GM08714 (cell line): ENCODE measurements at regions not wholly inside any gene's neighbourhood (a gene's known extent, or its start where the extent isn't known, plus 50 kb on each side); places are given as distances from the start of the nearest gene placed in this dataset.

Experiments
- H3K4me3 ChIP-seq: fragments of 200-500 bp; sonication (Bioruptor generic); 2 replicates; pipeline ENCODE4 v1.5.1; 2014; ENCODE audit warnings: mild to moderate bottlenecking, low read length, inconsistent platforms
- ZNF274 ChIP-seq: IDR thresholded peaks from 2 replicates; pipeline ENCODE4 v1.6.1; 2012; ENCODE audit warnings: mild to moderate bottlenecking, low read depth, low read length

DNA sequence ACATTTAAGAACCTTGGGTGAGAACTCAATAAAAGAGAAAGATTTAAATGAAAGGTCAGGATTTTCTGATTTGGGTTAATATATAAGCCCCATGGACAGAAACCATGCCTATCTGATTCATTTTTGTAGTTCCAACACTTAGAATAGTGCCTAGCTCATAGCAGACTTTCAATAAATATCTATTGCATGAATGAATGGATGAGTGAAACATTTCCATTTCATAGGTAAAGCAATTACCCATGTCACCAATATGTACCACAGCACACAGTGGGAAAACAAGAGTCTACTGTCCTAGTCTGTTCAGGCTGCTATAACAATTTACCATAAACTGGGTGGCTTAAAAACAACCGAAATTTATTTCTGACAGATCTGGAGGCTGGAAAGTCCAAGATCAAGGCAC lies 63.9 kb upstream of the PTPN13 start:
- TF ChIP-seq ZNF274 = no peak
- no peak overlapping the region for H3K4me3 ChIP-seq

DNA sequence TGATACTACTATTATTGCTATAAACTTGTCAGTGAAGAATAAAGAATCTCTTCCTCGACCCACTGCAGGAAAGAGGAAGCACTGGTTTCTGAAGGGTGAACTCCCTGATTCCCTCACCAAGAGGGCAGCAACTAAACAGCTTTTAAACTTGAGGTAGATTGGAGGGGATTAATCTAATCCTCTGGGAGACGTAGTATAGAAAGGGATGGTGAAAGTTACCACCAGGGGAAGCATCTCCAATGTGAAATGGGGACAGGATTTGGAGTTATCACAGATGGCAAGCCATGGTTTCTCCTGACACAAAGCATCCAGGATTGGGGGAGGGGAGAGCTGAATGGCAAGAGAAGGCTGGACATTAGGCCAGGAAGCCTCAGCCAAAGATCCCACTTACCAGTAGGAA lies 62.7 kb upstream of the PTPN13 start:
- no peak overlapping the region for H3K4me3 ChIP-seq
- TF ChIP-seq ZNF274 = no peak

DNA sequence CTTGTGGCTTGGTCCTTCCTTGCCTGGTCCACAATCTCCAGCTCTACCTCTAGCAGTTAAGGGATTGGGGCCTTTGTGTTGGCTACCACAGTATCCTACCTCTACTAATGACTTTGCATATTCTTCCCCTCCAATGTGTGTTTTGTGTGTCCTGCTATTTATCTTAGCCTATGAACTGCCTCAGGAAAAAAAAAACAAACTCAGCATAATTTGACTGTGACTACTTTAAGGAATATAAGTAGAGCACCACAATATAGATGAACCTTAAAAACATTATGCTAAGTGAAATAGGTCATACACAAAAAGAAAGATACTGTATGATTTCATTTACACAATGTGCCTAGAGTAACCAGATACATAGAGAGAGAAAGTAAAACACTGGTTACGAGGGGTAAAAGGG lies 61.3 kb upstream of the PTPN13 start:
- H3K4me3 ChIP-seq = no peak overlapping the region
- no peak for TF ChIP-seq ZNF274

DNA sequence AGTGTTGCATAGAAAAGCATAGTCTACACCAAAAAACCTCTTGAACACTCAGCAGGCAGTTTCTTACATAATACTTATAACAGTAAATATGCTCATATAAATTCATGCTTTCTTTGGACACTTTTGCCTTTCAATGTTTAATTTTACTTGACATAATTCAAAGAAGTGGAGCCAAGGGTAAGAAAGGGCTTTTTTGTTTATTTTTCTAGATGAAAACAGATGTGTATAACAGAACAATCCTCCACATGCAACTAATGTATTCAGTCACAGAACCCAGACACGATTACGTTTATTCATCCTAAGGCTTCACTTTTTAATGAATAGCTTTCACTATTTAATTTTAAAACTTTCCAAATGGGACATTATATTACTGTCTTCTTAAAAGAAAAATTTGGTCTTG lies 58.0 kb upstream of the PTPN13 start:
- no peak overlapping the region for H3K4me3 ChIP-seq
- TF ChIP-seq ZNF274 = no peak

DNA sequence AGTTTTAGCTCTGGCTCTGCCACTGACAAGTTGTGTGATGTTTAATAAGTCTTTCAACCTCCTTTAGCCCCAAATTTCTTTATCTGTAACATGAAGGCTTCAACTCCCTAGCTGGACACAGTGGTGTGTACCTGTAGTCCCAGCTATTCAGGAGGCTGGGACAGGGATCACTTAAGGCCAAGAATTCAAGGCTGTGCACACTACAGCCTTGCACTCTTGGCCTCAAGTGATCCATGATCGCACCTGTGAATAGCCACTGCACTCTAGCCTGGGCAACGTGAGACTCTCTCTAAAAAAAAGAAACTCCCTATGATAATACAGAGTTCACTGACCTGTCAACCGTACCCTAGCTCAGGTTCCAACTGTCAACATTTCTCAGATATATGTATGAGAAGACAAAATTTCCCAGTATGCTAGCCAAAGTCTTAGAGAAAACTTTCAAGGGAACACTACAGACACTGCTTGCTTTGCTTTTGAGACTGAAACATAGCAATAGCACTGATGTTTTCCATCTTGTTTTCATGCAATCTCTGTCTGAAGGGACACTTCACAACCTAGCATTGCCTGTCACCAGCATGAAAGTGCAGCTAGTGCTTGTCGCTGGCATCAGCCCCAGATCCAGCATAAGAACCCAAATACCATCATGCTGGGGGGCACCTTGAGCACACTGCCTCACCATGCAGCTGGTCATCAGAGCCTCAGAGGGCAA lies 51.6 kb upstream of the PTPN13 start:
- no peak overlapping the region for H3K4me3 ChIP-seq
- TF ChIP-seq ZNF274 = no peak

DNA sequence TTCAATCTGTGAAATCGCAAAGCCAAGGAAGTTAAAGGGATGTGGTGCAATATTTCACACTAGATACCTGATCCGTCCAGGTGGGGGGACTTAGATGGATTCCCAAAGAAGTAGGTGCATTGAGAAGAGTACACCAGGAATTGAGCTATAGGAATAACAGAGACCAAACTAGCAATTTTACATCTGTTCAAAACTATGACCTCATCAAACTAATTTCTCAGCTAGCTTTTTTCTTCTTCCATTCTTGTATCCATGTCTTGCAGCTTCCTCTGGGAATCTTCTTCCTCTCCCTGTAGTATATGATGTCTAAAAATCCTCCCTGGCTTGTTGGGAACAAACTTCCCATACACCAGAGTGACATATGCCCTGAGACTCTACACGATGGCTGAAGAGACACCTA lies 51.0 kb upstream of the PTPN13 start:
- TF ChIP-seq ZNF274 = no peak
- H3K4me3 ChIP-seq = no peak overlapping the region

DNA sequence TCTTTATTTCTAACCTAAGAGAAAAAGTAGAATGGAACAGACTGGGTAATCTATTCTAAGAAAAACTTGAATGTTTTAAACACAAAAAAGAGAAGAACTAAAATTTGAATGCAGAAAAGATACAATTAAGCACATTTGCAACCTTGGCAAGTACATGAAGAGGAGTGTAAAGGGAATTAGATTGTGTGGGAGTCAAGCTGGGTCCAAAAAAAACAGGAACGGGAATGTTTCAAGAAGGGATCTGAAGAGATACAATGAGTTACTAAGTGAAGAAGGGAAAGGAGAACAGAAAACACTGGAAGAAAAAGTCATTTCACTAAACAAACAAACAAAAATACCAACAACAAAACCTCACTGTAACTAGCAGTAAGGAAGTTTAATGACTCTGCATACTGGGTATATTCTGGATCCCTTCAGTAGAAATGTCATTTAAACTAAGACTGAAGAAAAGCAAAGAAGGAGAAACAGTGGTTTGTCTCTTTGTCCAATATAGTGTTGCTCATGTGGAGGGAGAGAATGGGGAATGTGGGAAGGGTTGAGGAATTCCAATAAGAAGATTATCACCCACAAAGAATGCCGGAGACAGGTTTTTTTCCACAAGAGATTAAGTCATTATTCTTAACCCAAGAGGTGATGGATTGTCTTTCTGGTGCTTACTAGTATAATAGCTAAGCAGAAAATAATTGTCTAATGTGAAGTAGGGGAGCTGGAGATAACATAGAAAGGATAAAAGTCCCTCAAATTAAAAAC lies 50.4 kb upstream of the PTPN13 start:
- no peak overlapping the region for H3K4me3 ChIP-seq
- TF ChIP-seq ZNF274 = no peak

DNA sequence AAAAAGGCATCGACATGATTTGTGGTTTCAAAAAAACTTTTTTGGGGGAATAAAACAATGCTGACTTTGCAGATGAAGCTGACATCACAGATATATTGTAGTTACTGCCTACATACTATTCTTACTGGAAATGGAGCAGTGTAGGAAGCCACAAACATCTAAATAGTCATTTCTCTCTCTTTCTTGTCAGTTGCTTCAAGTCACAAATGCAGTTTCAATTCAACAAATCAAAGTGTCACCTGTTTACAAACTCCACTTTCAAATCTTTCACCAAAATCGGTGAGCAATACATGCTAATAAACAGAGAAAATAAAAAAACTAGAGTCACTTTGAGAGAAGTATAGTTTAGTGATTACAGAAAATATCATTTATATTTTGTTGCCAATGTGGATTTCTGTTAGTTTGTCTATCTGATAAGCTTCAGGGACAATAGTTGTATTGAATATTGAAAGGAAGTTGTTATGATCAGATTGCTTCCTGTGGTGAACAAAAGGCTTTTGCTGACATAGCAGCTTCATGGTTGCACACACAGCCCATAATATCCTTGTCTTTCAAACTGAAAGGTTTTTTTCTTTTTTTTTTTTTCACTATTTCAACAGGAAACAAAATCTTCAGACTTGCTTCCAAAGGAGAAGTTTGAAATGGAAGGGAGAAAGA lies 49.7 kb upstream of the PTPN13 start:
- TF ChIP-seq ZNF274 = no peak
- H3K4me3 ChIP-seq = no peak overlapping the region
